B cell (primary cell): ENCODE measurements at regions not wholly inside any gene's neighbourhood (a gene's known extent, or its start where the extent isn't known, plus 50 kb on each side); places are given as distances from the start of the nearest gene placed in this dataset.
A peak's percentile ranks its signal among the peaks of the same experiment; 100 is the strongest.

Source experiments
- ATAC-seq: fragments of 200-7000 bp; cut with Tn5 transposase; one replicate; pipeline ENCODE4 v1.10.0; 2021; ENCODE audit warnings: low read depth, mild to moderate bottlenecking, moderate number of reproducible peaks, moderate library complexity
- CTCF ChIA-PET: fragments of 350-600 bp; sonication (Branson Sonifier 250); formaldehyde crosslinking; loops from one replicate; lab custom pipeline; 2021; ENCODE audit warnings: antibody characterized with exemption, inconsistent platforms; lab: Charles Lee
- POLR2A ChIA-PET: fragments of 350-600 bp; sonication (Branson Sonifier 250); formaldehyde crosslinking; loops from one replicate; lab custom pipeline; 2021; ENCODE audit warnings: antibody characterized with exemption; lab: Charles Lee
- DNase-seq: peaks from one replicate; pipeline ENCODE4 v3.0.0; 2013
- H2AFZ ChIP-seq: 2 replicates; pipeline ENCODE4 v1.6.1; 2012; ENCODE audit warnings: mild to moderate bottlenecking, low read depth, low read length; ENCODE audit not compliant: insufficient read depth, poor library complexity, severe bottlenecking
- H3K27ac ChIP-seq, 2 donors: 1 replicate in 1 of 2; 2 replicates in 1 of 2; pipeline ENCODE4 v1.5.1; 2012 to 2013; ENCODE audit warnings: low read length in 2 of 2, mild to moderate bottlenecking in 2 of 2, moderate library complexity in 1 of 2
- H3K27me3 ChIP-seq, 4 experiments: fragments of 200-600 bp in 1 of 4; sonication (generic) in 1 of 4; replicated peaks in 1 of 4; 1 replicate in 2 of 4; 2 replicates in 2 of 4; pipeline versions ENCODE4 v1.6.1 to v1.7.0; 2013 to 2016; ENCODE audit warnings: low read length in 3 of 4, mild to moderate bottlenecking in 2 of 4, mixed read lengths in 1 of 4, moderate library complexity in 1 of 4; ENCODE audit not compliant: insufficient read depth in 4 of 4, control insufficient read depth in 3 of 4; ENCODE audit errors: control extremely low read depth in 1 of 4
- H3K36me3 ChIP-seq, 2 experiments: replicated peaks in 1 of 2; 1 replicate in 1 of 2; 2 replicates in 1 of 2; pipeline versions ENCODE4 v1.6.1 to v1.7.1; 2013; ENCODE audit warnings: low read length in 1 of 2; ENCODE audit not compliant: insufficient read depth in 2 of 2, control insufficient read depth in 1 of 2; ENCODE audit errors: control extremely low read depth in 1 of 2, extremely low read depth in 1 of 2
- H3K4me1 ChIP-seq, 2 donors: fragments of 200-600 bp in 1 of 2; sonication (generic) in 1 of 2; 1 replicate in 1 of 2; 2 replicates in 1 of 2; pipeline versions ENCODE4 v1.5.1 to v1.6.1; 2013 to 2017; ENCODE audit warnings: low read length in 2 of 2; ENCODE audit not compliant: control insufficient read depth in 2 of 2, insufficient read depth in 2 of 2
- H3K4me2 ChIP-seq: replicated peaks from 2 replicates; pipeline ENCODE3; 2012; ENCODE audit warnings: mild to moderate bottlenecking, low read depth, low read length; ENCODE audit not compliant: poor library complexity, severe bottlenecking
- H3K4me3 ChIP-seq, 5 experiments: fragments of 200-600 bp in 1 of 5; sonication (generic) in 1 of 5; 1 replicate in 3 of 5; 2 replicates in 2 of 5; pipeline versions ENCODE4 v1.5.1 to v1.7.0; 2011 to 2016; ENCODE audit warnings: low read length in 4 of 5, mild to moderate bottlenecking in 4 of 5, low read depth in 2 of 5, control low read depth in 1 of 5, moderate library complexity in 1 of 5; ENCODE audit not compliant: insufficient read depth in 1 of 5; ENCODE audit errors: control extremely low read depth in 1 of 5, extremely low read depth in 1 of 5
- H3K79me2 ChIP-seq: fragments of 200-600 bp; sonication (generic); one replicate; pipeline ENCODE4 v1.6.0; 2016; ENCODE audit warnings: low read length; ENCODE audit not compliant: control insufficient read depth, insufficient read depth
- H3K9ac ChIP-seq: fragments of 200-600 bp; sonication (generic); 2 replicates; pipeline ENCODE4 v1.6.1; 2017; ENCODE audit warnings: mild to moderate bottlenecking, low read length, moderate library complexity
- H3K9me3 ChIP-seq, 3 donors: one replicate each; pipeline versions ENCODE4 v1.6.1 to v1.7.1; 2013; ENCODE audit warnings: low read length in 2 of 3; ENCODE audit not compliant: control insufficient read depth in 2 of 3, insufficient read depth in 1 of 3; ENCODE audit errors: control extremely low read depth in 1 of 3
- H4K20me1 ChIP-seq: 2 replicates; pipeline ENCODE4 v1.6.0; 2012; ENCODE audit warnings: mild to moderate bottlenecking, low read length; ENCODE audit not compliant: insufficient read depth, control insufficient read depth, poor library complexity, severe bottlenecking
- H3K27ac Mint-ChIP-seq: one replicate; pipeline ENCODE4 v1.8.0; 2021; ENCODE audit warnings: mixed read lengths
- H3K27me3 Mint-ChIP-seq: one replicate; pipeline ENCODE4 v1.8.0; 2021; ENCODE audit warnings: mixed read lengths
- H3K4me1 Mint-ChIP-seq: one replicate; pipeline ENCODE4 v1.8.0; 2021; ENCODE audit warnings: mixed read lengths
- H3K4me3 Mint-ChIP-seq: one replicate; pipeline ENCODE4 v1.8.0; 2021; ENCODE audit warnings: mixed read lengths
- H3K9me3 Mint-ChIP-seq: one replicate; pipeline ENCODE4 v1.8.0; 2022; ENCODE audit warnings: mixed read lengths; ENCODE audit not compliant: insufficient read depth
- CTCF ChIP-seq: fragments of 200-600 bp; IDR thresholded peaks from one replicate; pipeline ENCODE4 v1.8.0; 2022; ENCODE audit warnings: antibody characterized with exemption, mild to moderate bottlenecking
- EZH2 ChIP-seq: IDR thresholded peaks from 2 replicates; pipeline ENCODE4 v1.6.1; 2012; ENCODE audit warnings: borderline replicate concordance, low read depth, mild to moderate bottlenecking, moderate library complexity, low read length; ENCODE audit not compliant: insufficient read depth, poor library complexity, severe bottlenecking
- WGBS: methylation state at CpG from one replicate; pipeline ENCODE4 v1.1.5; 2013; ENCODE audit warnings: missing lambda C conversion rate; ENCODE audit not compliant: insufficient coverage; 5-methylcytosine and 5-hydroxymethylcytosine counted together
- intact Hi-C: fragments of 100-400 bp; cut with micrococcal nuclease; formaldehyde crosslinking; loops from one replicate; pipeline ENCODE4 v1.10.0; 2022

GRCh38 chr4:184528051-184528450 is 53.7 kb upstream of the IRF2 start:
- intact Hi-C loops, result no loop called here
- Histone ChIP-seq H3K27me3 (no peaks in the 10 kb centered on the region), H3K79me2 (peaks cover 76% of the 10 kb centered on the region), H3K9ac (no peak overlapping the region), H3K36me3 (no peaks in the 10 kb centered on the region), H3K4me1 (peaks cover 50 to 65% of the 10 kb centered on the region in 2 donors), H3K9me3 (peaks cover 0 to 8% (median 4%) of the 10 kb centered on the region in 3 donors), H4K20me1 (no peaks in the 10 kb centered on the region), H3K27ac (no peak overlapping the region), H2AFZ (peak overlapping the region; percentile 2), H3K4me3 (no peak overlapping the region), H3K4me2 (peak overlapping the region; percentile 4)
- WGBS, result 75% methylated on average over 1 of the region's 5 CpGs
- ATAC-seq (no peak), DNase-seq (no peak)
- POLR2A ChIA-PET, result no interaction called here
- H3K4me3 Mint-ChIP-seq, result no peak overlapping the region
- H3K27ac Mint-ChIP-seq, result peak overlapping the region; percentile 29
- H3K9me3 Mint-ChIP-seq, result no peaks in the 10 kb centered on the region
- no peaks in the 10 kb centered on the region for H3K27me3 Mint-ChIP-seq
- CTCF ChIA-PET, result no interaction called here
- H3K4me1 Mint-ChIP-seq, result peaks cover 64% of the 10 kb centered on the region
- TF ChIP-seq EZH2, result no peak
- TF ChIP-seq CTCF, result no peak

- POLR2A ChIA-PET, result interaction anchor here (0.6 kb wide), 1 partner anchor 42 kb away, joined by 3 read pairs; no protein-coding TSS in a partner anchor
- intact Hi-C loops, result no loop called here
- ATAC-seq, result no peak
Observed at GRCh38 chr4:184526228-184526627, 51.9 kb upstream of the IRF2 start.

More at GRCh38 chr4:184526228-184526627, 51.9 kb upstream of the IRF2 start:
- no peak overlapping the region for H3K27ac ChIP-seq
- no peaks in the 10 kb centered on the region for H3K36me3 ChIP-seq
- H2AFZ ChIP-seq, result no peak overlapping the region
- no peaks in the 10 kb centered on the region for H3K27me3 Mint-ChIP-seq
- H3K27ac Mint-ChIP-seq, result no peak overlapping the region
- H3K79me2 ChIP-seq, result peaks cover 59% of the 10 kb centered on the region
- H3K4me3 ChIP-seq, result no peak overlapping the region
- no peak for DNase-seq
- WGBS, result 0% methylated on average over 1 of the region's 2 CpGs
- H3K9ac ChIP-seq, result no peak overlapping the region
- H4K20me1 ChIP-seq, result no peaks in the 10 kb centered on the region
- H3K4me1 ChIP-seq, result peaks cover 38 to 48% of the 10 kb centered on the region in 2 donors
- peak overlapping the region; percentile 17 for H3K4me2 ChIP-seq
- peaks cover 52% of the 10 kb centered on the region for H3K4me1 Mint-ChIP-seq
- peaks cover 0 to 4% (median 2%) of the 10 kb centered on the region in 3 donors for H3K9me3 ChIP-seq
- no peaks in the 10 kb centered on the region for H3K9me3 Mint-ChIP-seq
- CTCF ChIA-PET, result interaction anchor here (0.8 to 2.2 kb wide), 7 partner anchors 10 to 262 kb away, joined by 3 to 8 read pairs (median 4); no protein-coding TSS in a partner anchor
- no peak overlapping the region for H3K4me3 Mint-ChIP-seq
- TF ChIP-seq EZH2, result no peak
- no peak for TF ChIP-seq CTCF
- no peaks in the 10 kb centered on the region for H3K27me3 ChIP-seq
